Adrenal gland (tissue), 5 donors: ENCODE measurements at regions not wholly inside any gene's neighbourhood (a gene's known extent, or its start where the extent isn't known, plus 50 kb on each side); places are given as distances from the start of the nearest gene placed in this dataset.

ENCODE experiments used
- CTCF ChIP-seq, 6 experiments: fragments of 450-650 bp in 4 of 6; fragments of 200-600 bp in 2 of 6; sonication (generic) in 1 of 6; IDR thresholded peaks; 1 replicate in 5 of 6; 2 replicates in 1 of 6; pipeline versions ENCODE4 v1.5.1 to v1.8.0; 2016 to 2021; ENCODE audit warnings: antibody characterized with exemption in 6 of 6, mild to moderate bottlenecking in 2 of 6, moderate library complexity in 1 of 6
- POLR2A ChIP-seq, 2 donors: fragments of 450-650 bp; IDR thresholded peaks; one replicate each; pipeline ENCODE4 v1.6.1; 2017; ENCODE audit warnings: antibody characterized with exemption in 2 of 2, mild to moderate bottlenecking in 2 of 2, moderate library complexity in 1 of 2
- donor health status: DM: no; HTN: no; CAD: no.

- TF ChIP-seq CTCF (IDR thresholded peaks at IDR 0.05) (no peak), POLR2A (IDR thresholded peaks at IDR 0.05) (no peak)
Observed at GRCh38 chr21:27024301-27024700, 57.4 kb upstream of the ADAMTS5 start.
